ENCODE measurements at regions not wholly inside any gene's neighbourhood (a gene's known extent, or its start where the extent isn't known, plus 50 kb on each side); places are given as distances from the start of the nearest gene placed in this dataset.
"Not testable (repeated sequence)": the region's sequence is repeated elsewhere in the genome, so short reads cannot be mapped to it uniquely, and the experiment has no call there.

- in situ Hi-C loops (cut with HindIII; ENCODE audit: low pct_unique_long_range_greater_than_20kb, low sequenced_read_pairs) = no loop called here
- DNase-seq (ENCODE audit: low read depth) = no peak
These were observed 184.5 kb upstream of the PDE10A start for GRCh38 chr6:165847407-165848085.

- DNase-seq (ENCODE audit: low read depth) = no peak
- in situ Hi-C loops (cut with HindIII; ENCODE audit: low pct_unique_long_range_greater_than_20kb, low sequenced_read_pairs) = no loop called here
These were observed 183.3 kb upstream of the PDE10A start for GRCh38 chr6:165846123-165846966.

GRCh38 chr6:165845493-165845892, 182.5 kb upstream of the PDE10A start:
- in situ Hi-C loops (cut with HindIII; ENCODE audit: low pct_unique_long_range_greater_than_20kb, low sequenced_read_pairs) = no loop called here
- no peak for DNase-seq (ENCODE audit: low read depth)

GRCh38 chr6:165844801-165845364, 181.8 kb upstream of the PDE10A start:
- DNase-seq (ENCODE audit: low read depth) = no peak
- in situ Hi-C loops (cut with HindIII; ENCODE audit: low pct_unique_long_range_greater_than_20kb, low sequenced_read_pairs) = no loop called here

- no peak for DNase-seq (ENCODE audit: low read depth)
- in situ Hi-C loops (cut with HindIII; ENCODE audit: low pct_unique_long_range_greater_than_20kb, low sequenced_read_pairs) = no loop called here
These were observed 181.2 kb upstream of the PDE10A start for GRCh38 chr6:165844232-165844631.

GRCh38 chr6:165843568-165844113, 180.6 kb upstream of the PDE10A start:
- DNase-seq (ENCODE audit: low read depth) = no peak
- in situ Hi-C loops (cut with HindIII; ENCODE audit: low pct_unique_long_range_greater_than_20kb, low sequenced_read_pairs) = no loop called here

GRCh38 chr6:165843121-165843520, 180.1 kb upstream of the PDE10A start:
- no peak for DNase-seq (ENCODE audit: low read depth)
- in situ Hi-C loops (cut with HindIII; ENCODE audit: low pct_unique_long_range_greater_than_20kb, low sequenced_read_pairs) = no loop called here

- in situ Hi-C loops (cut with HindIII; ENCODE audit: low pct_unique_long_range_greater_than_20kb, low sequenced_read_pairs) = no loop called here
- DNase-seq (ENCODE audit: low read depth) = no peak
These were observed 179.4 kb upstream of the PDE10A start for GRCh38 chr6:165842281-165842936.

- in situ Hi-C loops (cut with HindIII; ENCODE audit: low pct_unique_long_range_greater_than_20kb, low sequenced_read_pairs) = no loop called here
- DNase-seq (ENCODE audit: low read depth) = no peak
These were observed 178.1 kb upstream of the PDE10A start for GRCh38 chr6:165841153-165841558.

GRCh38 chr6:165837948-165838745, 175.1 kb upstream of the PDE10A start:
- no peak for DNase-seq (ENCODE audit: low read depth)
- in situ Hi-C loops (cut with HindIII; ENCODE audit: low pct_unique_long_range_greater_than_20kb, low sequenced_read_pairs) = no loop called here

GRCh38 chr6:165836648-165837047, 173.6 kb upstream of the PDE10A start:
- in situ Hi-C loops (cut with HindIII; ENCODE audit: low pct_unique_long_range_greater_than_20kb, low sequenced_read_pairs); DNase-seq (ENCODE audit: low read depth): not testable (repeated sequence)

GRCh38 chr6:165835410-165835851, 172.4 kb upstream of the PDE10A start:
- DNase-seq (ENCODE audit: low read depth) = no peak
- in situ Hi-C loops (cut with HindIII; ENCODE audit: low pct_unique_long_range_greater_than_20kb, low sequenced_read_pairs) = no loop called here

GRCh38 chr6:165834613-165835259, 171.7 kb upstream of the PDE10A start:
- no peak for DNase-seq (ENCODE audit: low read depth)
- in situ Hi-C loops (cut with HindIII; ENCODE audit: low pct_unique_long_range_greater_than_20kb, low sequenced_read_pairs) = no loop called here

- DNase-seq (ENCODE audit: low read depth) = no peak
- in situ Hi-C loops (cut with HindIII; ENCODE audit: low pct_unique_long_range_greater_than_20kb, low sequenced_read_pairs) = no loop called here
These were observed 170.3 kb upstream of the PDE10A start for GRCh38 chr6:165833355-165833754.

GRCh38 chr6:165831812-165832510, 168.9 kb upstream of the PDE10A start:
- DNase-seq (ENCODE audit: low read depth) = no peak
- in situ Hi-C loops (cut with HindIII; ENCODE audit: low pct_unique_long_range_greater_than_20kb, low sequenced_read_pairs) = no loop called here

GRCh38 chr6:165830761-165831160, 167.7 kb upstream of the PDE10A start:
- no peak for DNase-seq (ENCODE audit: low read depth)
- in situ Hi-C loops (cut with HindIII; ENCODE audit: low pct_unique_long_range_greater_than_20kb, low sequenced_read_pairs) = no loop called here

- DNase-seq (ENCODE audit: low read depth) = no peak
- in situ Hi-C loops (cut with HindIII; ENCODE audit: low pct_unique_long_range_greater_than_20kb, low sequenced_read_pairs) = no loop called here
These were observed 166.3 kb upstream of the PDE10A start for GRCh38 chr6:165829376-165829775.
